ENCODE measurements at regions not wholly inside any gene's neighbourhood (a gene's known extent, or its start where the extent isn't known, plus 50 kb on each side); places are given as distances from the start of the nearest gene placed in this dataset.

GRCh38 chr6:67634199-67634598 lies 1000.9 kb upstream of the ADGRB3 start:
- no peak for DNase-seq

DNA sequence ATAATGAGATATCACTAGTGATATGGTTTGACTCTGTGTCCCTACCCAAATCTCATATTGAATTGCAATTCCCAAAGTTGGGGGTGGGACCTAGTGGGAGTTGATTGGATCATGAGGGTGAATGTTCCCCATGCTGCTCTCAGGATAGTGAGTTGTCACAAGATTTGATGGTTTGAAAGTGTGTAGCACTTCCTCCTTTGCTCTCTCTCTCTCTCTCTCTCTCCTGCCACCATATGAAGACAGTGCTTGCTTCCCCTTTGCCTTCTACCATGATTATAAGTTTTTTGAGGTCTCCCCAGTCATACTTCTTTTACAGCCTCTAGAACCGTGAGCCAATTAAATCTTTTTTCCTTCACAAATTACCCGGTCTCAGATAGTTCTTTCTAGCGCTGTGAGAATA lies 1002.0 kb upstream of the ADGRB3 start:
- no peak for DNase-seq

GRCh38 chr6:67630146-67630545 lies 1004.9 kb upstream of the ADGRB3 start:
- DNase-seq = no peak

GRCh38 chr6:67629258-67629657 lies 1005.8 kb upstream of the ADGRB3 start:
- no peak for DNase-seq

GRCh38 chr6:67615796-67616195 lies 1019.3 kb upstream of the ADGRB3 start:
- no peak for DNase-seq

DNA sequence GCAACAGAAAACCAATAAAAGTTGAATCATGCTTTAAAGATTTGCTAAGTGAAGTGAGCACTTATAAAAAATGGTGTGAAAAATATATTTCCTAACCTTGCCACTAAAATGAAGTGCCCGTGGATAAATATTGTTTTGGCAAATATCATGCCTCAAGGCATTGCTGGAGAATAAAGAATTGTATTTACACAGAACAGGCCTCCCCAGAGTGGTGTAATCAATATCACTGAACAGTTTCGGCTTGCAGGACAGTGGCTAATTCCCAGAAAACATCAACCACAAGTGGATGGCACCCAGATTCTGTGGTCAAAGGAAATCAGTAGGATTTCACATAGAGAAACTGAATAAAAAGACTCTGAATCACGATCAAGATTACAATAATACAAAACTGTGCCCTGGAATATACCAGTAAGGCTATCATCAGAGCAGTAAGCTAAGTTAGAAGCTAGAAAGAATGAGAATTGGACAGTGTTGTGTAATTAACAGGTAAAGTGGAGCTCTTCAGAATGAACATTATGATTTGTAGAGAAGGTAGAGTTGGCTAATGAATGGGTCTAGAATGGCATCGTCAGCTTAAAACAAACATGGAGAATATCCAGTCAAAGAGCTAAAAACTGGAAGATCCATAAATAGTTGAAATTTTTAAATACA lies 1026.9 kb upstream of the ADGRB3 start:
- no peak for DNase-seq

GRCh38 chr6:67606906-67607828 lies 1027.9 kb upstream of the ADGRB3 start:
- DNase-seq = no peak

DNA sequence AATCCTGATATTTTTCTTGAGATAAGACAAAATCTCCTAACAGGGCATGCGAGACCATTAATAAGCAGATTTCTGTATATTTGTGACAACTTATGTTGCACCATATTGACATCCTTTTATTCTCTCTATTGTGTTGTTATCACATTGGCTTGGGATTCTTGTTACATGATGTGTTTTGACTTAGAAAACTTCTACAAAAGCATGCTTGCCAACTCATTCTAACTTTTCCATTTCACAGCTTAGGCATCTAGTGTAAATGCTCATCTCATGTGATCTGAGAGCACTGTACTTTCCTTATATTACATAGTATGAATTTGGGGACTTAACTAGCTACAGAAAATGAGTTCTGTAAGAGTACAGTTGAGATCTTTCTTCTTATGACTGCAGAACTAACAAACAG lies 1040.7 kb upstream of the ADGRB3 start:
- no peak for DNase-seq

DNA sequence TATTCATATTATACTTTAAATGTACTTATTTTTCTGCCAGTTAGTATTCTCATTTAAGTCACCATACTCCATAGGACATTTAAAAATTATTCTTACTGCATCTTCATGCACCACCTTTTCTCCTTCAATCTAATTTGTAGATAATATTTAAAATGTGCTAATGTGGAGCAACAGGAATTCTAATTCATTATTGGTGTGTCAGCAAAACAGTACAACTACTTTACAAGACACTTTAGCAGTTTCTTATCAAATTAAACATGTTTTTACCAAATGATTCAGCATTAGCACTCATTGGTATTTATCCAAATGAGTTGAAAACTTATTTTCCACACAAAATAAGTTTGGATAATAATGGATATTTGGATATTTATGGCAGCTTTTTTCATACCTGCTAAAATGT lies 1041.8 kb upstream of the ADGRB3 start:
- DNase-seq = no peak

GRCh38 chr6:67591910-67592309 lies 1043.2 kb upstream of the ADGRB3 start:
- no peak for DNase-seq

- DNase-seq = no peak
Observed at GRCh38 chr6:67567842-67568241, 1067.2 kb upstream of the ADGRB3 start.

- no peak for DNase-seq
Observed at GRCh38 chr6:67563671-67564070, 1071.4 kb upstream of the ADGRB3 start.

- DNase-seq = no peak
Observed at GRCh38 chr6:67560068-67560467, 1075.0 kb upstream of the ADGRB3 start.

DNA sequence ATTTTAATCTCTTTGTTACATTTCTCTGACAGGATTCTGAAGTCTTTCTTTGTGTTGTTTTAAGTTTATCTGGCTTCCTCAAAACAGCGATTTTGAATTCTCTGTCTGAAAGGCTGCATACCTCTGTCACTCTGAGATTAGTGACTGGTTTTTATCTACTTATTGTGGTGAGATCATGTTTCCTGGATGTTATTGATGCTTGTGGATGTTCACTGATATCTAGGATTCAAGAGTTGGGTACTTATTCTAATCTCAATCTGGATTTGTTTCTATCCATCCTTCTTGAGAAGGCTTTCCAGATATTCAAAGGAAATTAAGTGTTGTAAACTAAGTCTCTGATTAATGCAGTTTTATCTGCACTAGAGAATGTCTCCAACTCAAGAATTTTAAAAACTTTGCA lies 1076.1 kb upstream of the ADGRB3 start:
- DNase-seq = no peak

DNA sequence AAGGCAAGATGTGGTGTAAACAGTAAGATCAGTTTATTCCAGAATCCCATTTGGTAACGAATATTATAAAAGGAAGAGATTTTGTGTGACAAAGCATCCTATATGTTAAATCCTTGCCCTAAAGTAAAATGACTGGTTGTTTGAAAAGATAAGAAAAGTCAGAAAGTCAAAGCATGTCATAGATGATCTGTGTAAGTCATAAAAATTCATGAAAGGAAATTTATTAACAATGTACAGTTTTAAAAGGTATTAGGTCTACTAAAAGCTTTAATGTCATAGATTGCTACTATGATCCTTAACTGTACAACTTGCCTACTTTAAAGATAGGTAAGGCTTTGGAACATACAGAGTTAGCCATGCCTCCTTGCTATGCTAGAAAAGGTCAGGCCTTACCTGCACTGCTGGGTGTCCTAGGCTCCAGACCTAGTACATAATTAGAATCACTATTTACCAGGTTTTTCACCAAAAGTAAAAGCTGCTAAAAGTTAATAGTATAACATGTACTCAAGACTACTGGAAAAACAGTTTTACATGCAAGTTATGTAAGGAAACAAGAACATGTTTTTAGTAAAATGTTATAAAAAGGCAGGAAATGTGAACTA lies 1090.1 kb upstream of the ADGRB3 start:
- DNase-seq = no peak

DNA sequence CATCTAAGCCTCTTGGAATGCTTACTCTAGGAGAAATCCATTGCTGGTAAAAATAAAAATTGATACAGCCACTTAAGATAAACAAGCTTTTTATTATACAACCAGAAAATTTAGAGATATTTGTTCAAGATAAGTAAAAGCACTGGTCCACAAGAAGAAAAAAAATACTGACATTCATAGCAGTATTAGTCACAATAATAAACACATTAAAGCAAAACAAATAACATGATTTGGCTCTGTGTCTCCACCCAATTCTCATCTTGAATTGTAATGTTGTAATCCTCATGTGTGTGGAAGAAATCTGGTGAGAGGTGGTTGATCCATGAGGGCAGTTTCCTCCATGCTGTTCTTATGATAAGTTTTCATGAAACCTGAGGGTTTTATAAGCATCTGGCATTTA lies 1093.5 kb upstream of the ADGRB3 start:
- DNase-seq = no peak

DNA sequence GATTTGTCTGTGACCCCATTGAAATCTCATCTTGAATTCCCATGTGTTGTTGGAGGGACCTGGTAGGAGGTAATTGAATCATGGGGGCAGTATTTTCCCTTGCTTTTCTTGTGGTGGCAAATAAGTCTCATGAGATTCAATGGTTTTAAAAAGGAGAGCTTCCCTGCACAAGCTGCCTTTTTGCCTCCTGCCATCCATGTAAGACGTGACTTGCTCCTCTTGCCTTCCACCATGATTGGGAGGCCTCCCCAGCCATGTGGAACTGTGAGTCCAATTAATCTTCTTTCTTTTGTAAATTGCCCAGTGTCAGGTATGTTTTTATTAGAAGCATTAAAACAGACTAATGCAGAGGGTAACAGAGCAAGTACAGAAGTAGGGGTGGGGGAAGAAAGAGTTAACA lies 1097.0 kb upstream of the ADGRB3 start:
- no peak for DNase-seq

GRCh38 chr6:67535946-67536345 lies 1099.1 kb upstream of the ADGRB3 start:
- no peak for DNase-seq

GRCh38 chr6:67506352-67506751 lies 1128.7 kb upstream of the ADGRB3 start:
- DNase-seq = no peak

- DNase-seq = no peak
Observed at GRCh38 chr6:67501755-67502154, 1133.3 kb upstream of the ADGRB3 start.

DNA sequence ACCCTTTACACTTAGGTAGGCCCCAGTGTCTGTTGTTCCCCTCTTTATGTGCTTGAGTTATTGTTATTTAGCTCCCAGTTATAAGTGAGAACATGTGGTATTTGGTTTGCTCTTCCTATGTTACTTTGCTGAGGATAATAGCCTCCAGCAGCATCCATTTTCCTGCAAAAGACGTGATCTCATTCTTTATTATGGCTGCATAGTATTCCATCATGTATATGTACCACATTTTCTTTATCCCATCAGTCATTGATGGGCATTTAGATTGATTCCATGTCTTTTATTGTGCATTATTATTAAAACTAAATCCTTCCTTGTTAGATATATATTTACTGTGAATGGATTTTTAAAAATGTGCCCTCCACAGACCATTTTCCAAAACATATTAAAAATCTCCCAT lies 1137.3 kb upstream of the ADGRB3 start:
- no peak for DNase-seq

GRCh38 chr6:67496191-67496590 lies 1138.9 kb upstream of the ADGRB3 start:
- DNase-seq = no peak

DNA sequence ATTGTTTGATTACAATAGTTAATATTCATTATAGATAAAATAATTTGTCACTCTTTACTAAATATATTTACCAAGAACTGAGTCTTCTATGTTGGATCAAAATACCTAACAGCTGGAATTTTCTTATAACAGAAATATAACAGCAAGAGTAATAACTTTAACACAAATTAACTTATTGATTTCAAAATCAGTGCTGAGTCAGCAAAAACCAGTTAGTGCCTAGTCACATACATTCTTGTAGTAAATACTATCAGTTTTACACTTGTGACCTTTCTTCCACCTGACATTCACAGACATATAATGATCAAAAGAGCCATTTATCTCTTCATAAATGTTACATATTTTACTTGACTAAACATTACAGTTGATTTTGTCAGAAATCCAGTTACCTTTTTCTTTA lies 1141.4 kb upstream of the ADGRB3 start:
- DNase-seq = no peak

- no peak for DNase-seq
Observed at GRCh38 chr6:67475700-67476099, 1159.4 kb upstream of the ADGRB3 start.

Data from CD4-positive, alpha-beta T cell treated with Interleukin-1 beta for 1 hour (primary cell).